Renal pelvis (tissue), 1 donor: ENCODE measurements at regions not wholly inside any gene's neighbourhood (a gene's known extent, or its start where the extent isn't known, plus 50 kb on each side); places are given as distances from the start of the nearest gene placed in this dataset.
"Not testable (repeated sequence)": the region's sequence is repeated elsewhere in the genome, so short reads cannot be mapped to it uniquely, and the experiment has no call there.

Experiments used
- DNase-seq: peaks from one replicate; pipeline ENCODE4 v3.0.0-alpha.2; 2013

DNA sequence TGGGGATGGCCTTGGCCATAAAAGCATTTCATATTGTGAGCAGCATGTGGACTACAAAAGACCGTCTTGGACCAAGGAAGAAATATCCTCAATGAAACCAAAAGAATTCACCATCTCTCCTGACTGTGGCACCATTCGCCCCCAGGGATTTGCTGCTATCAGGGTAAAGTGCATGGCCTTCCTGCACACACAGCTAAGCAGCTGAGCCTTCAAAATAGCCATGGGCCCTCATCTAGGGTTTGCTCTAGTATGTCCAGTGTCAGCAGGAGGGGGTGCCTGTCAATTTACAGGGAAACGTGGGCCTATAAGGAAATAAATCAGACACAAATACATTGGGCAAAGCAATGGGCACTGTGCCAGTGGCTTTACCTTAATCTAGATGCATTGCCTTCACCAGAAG is 296.6 kb upstream of the NBPF12 start:
- not testable (repeated sequence) for DNase-seq

DNA sequence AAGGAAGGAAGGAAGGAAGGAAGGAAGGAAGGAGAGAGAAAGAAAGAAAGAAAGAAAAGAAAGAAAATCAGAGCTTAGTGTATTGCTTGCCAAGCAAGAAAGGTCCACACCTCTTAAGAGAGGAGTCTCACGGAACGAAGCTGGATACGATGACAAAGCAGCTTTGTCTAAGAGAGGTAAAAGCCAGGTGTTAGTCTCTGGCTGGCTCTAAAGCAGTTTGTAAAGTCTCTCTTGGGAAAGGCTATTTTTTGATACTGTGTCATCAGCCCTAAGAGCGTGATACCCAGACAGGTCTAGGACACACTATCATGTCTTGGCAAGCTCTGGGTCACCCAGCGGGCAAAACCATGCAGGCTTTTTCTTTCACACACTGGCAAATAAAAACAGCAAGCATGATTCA is 297.5 kb upstream of the NBPF12 start:
- not testable (repeated sequence) for DNase-seq

DNA sequence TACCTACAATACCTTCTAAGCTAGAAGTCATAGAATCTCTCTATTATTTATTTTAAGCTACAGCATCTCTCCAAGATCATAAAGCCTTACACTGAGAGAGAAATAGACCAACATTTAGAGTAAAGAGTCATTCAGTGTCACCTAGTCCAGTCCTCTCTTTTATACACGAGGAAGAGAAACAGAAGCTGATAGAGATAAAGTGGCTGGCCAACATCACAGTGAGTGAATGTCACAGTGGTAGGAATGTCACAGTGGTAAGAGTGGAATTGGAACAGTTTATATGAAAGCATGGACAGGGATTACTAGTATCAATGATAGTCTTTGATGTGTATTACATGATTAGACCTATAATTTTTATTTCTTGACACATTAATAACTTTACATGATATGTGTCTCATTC is 307.8 kb upstream of the NBPF12 start:
- not testable (repeated sequence) for DNase-seq

- DNase-seq = not testable (repeated sequence)
Observed at GRCh38 chr1:146618582-146618981, 319.5 kb upstream of the NBPF12 start.

GRCh38 chr1:146604681-146605080 is 333.4 kb upstream of the NBPF12 start:
- not testable (repeated sequence) for DNase-seq

- DNase-seq = not testable (repeated sequence)
Observed at GRCh38 chr1:146600720-146601307, 337.3 kb upstream of the NBPF12 start.

DNA sequence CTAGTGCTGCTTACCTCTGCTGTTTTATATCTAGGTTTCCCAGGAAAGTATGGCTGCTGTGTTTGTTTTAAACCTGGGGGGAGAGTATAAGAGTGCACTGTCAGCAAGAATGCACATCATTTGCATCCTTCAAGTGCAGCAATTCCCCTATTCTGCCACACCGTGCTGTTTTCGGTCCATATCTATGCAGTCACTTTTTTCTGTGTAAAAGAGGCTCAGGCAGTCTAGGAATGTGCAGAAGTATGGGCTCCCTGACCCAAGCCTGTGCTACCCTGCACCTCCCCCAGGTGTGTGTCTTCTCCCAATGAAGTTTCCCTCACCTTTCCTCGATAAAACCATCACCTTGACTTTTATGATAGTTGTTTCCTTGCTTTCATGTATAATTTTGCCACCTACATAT is 338.2 kb upstream of the NBPF12 start:
- not testable (repeated sequence) for DNase-seq

- not testable (repeated sequence) for DNase-seq
Observed at GRCh38 chr1:146581229-146581628, 352.4 kb upstream of the NOTCH2NLA start.

GRCh38 chr1:146567541-146567940 is 338.7 kb upstream of the NOTCH2NLA start:
- not testable (repeated sequence) for DNase-seq

- not testable (repeated sequence) for DNase-seq
Observed at GRCh38 chr1:146558032-146558431, 329.2 kb upstream of the NOTCH2NLA start.

- DNase-seq = not testable (repeated sequence)
Observed at GRCh38 chr1:146556405-146556804, 327.6 kb upstream of the NOTCH2NLA start.

GRCh38 chr1:146552414-146552813 is 323.6 kb upstream of the NOTCH2NLA start:
- DNase-seq = not testable (repeated sequence)

- DNase-seq = not testable (repeated sequence)
Observed at GRCh38 chr1:146548684-146549083, 319.9 kb upstream of the NOTCH2NLA start.

- DNase-seq = not testable (repeated sequence)
Observed at GRCh38 chr1:146546189-146546588, 317.4 kb upstream of the NOTCH2NLA start.

DNA sequence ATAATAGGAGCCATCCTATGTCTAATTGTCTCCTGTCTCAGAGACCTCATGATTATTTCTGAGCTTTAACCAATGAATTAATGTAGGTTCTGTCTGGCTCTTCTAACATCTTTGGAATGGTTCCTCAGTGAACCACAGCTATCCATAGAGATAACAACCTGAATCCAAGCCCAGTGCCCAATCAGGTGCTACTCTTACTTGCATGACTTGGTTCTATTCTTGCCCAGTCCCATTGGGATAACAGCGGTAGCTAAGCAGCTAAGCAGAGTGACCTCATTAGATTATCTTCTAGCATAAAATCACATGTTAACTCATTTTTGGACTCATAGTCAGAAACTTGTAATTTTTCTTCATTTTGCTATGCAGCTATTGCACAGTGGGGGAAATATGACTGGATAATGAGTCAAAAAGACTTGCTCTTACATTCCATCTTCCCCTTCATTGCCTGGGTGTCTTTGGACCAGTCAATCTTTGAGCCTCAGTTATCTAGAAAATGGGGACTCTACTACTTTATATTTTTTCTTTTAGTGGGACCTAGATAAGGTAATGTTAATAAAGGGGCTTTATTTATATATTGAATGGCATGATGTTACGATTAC is 309.1 kb upstream of the NOTCH2NLA start:
- not testable (repeated sequence) for DNase-seq

DNA sequence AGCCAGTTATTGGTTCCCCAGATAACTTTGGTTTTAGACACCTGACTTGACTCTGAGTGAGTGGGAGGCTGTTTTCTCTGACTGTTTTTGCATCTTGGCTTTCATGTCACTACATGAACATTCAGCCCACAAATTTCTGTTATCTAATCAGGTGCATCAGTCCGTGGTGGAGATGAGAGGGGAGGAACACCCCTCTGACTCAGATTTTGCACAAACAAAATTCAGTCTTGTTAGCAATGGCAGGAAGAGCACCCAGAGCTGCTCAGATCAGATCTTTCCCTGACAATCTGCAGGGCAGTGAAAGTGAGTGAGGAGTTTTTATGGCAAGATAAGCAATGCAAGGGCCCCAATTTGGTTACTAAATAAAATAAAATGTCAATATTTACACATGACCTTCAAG is 307.2 kb upstream of the NOTCH2NLA start:
- not testable (repeated sequence) for DNase-seq

- DNase-seq = not testable (repeated sequence)
Observed at GRCh38 chr1:146535575-146535974, 306.8 kb upstream of the NOTCH2NLA start.

DNA sequence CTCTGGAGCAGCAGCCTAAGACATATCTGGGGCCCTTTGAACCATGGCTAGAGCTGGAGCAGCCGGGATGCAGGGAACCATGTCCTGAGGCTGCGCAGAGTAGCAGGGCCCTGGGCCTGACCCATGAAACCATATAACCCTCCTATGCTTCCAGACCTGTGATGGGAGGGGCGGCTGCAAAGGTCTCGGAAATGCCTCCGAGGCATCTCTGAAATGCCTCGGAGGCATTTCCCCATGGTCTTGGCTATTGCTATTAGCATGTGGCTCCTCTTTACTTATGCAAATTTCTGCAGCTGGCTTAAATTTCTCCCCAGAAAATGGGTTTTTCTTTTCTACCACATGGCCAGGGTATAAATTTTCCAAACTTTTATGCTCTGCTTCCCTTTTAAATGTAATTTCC is 302.1 kb upstream of the NOTCH2NLA start:
- not testable (repeated sequence) for DNase-seq

DNA sequence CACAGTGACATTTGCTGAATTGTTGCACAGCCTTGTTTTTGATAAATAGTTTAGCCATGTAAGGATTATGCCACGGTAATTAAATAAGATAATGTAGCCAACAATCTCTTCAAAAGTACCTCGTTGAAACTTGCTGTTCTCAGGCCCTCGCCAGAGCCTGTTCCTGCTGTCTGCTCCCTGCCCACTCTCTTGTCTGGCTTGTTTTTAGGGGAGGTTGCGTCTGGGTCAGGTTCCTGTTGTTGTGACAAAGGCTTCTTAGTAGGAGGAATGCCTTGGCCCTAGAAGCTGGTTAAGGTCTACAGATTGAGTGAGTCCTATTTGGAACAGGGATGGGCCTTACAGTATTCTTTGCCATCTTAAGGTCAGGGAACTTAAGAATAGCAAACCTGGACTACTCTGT is 294.0 kb upstream of the NOTCH2NLA start:
- not testable (repeated sequence) for DNase-seq

GRCh38 chr1:146522345-146522744 is 293.5 kb upstream of the NOTCH2NLA start:
- not testable (repeated sequence) for DNase-seq

- DNase-seq = not testable (repeated sequence)
Observed at GRCh38 chr1:146521804-146522203, 293.0 kb upstream of the NOTCH2NLA start.

- not testable (repeated sequence) for DNase-seq
Observed at GRCh38 chr1:146513754-146514153, 284.9 kb upstream of the NOTCH2NLA start.

DNA sequence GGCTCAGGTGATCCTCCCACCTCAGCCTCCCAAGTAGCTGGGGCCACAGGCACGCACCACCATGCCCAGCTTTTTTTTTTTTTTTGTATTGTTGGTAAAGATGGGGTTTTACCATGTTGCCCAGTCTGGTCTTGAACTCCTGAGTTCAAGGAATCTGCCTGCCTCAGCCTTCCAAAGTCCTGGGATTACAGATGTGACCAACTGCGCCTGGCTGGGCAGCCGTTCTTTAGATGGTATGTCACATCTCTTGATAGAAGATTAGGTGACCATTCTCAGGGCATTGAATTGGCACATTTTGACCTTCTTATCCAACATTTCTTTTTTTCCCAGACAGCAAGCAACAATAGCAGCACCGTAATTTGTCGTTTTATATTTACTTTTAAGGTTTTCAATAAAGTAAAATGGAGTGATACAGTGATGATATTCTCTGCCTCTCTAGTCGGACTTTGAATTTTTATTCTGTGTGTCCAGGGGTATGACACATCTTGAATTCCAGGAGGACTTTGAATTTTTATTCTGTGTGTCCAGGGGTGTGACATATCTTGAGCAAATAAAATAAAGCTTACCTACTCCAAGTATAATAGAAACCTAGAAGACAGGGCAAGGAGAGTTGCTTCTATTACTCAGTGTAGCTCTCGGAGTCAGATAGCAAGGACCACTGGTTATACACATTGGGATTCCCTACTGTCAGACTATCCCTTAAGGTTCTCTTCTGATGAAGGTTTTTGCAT is 282.4 kb upstream of the NOTCH2NLA start:
- DNase-seq = not testable (repeated sequence)
